WTC11 (cell line): ENCODE measurements at regions not wholly inside any gene's neighbourhood (a gene's known extent, or its start where the extent isn't known, plus 50 kb on each side); places are given as distances from the start of the nearest gene placed in this dataset.

ENCODE experiments used
- ATAC-seq: fragments of 200-7000 bp; cut with Tn5 transposase; 2 replicates; pipeline ENCODE4 v1.10.0; 2021; ENCODE audit warnings: mild to moderate bottlenecking, moderate library complexity
- CTCF ChIA-PET: fragments of 300-600 bp; sonication (Branson Sonifier 250); formaldehyde crosslinking; loops from one replicate; lab custom pipeline; 2021; ENCODE audit warnings: antibody characterized with exemption; lab: Charles Lee
- POLR2A ChIA-PET: fragments of 350-600 bp; sonication (Branson Sonifier 250); formaldehyde crosslinking; loops from one replicate; lab custom pipeline; 2021; ENCODE audit warnings: antibody characterized with exemption; lab: Charles Lee
- DNase-seq: peaks from one replicate; pipeline ENCODE4 v3.0.0; 2021; ENCODE audit warnings: low spot score
- H3K27ac Mint-ChIP-seq: 2 replicates; pipeline ENCODE4 v1.8.0; 2021; ENCODE audit warnings: mixed read lengths
- H3K27me3 Mint-ChIP-seq: 2 replicates; pipeline ENCODE4 v1.8.0; 2021; ENCODE audit warnings: low read depth, mild to moderate bottlenecking, moderate library complexity, mixed read lengths
- H3K36me3 Mint-ChIP-seq: 2 replicates; pipeline ENCODE4 v1.8.0; 2021; ENCODE audit warnings: mixed read lengths
- H3K4me1 Mint-ChIP-seq: 2 replicates; pipeline ENCODE4 v1.8.0; 2022; ENCODE audit warnings: mixed read lengths
- H3K4me3 Mint-ChIP-seq: 2 replicates; pipeline ENCODE4 v1.8.0; 2021; ENCODE audit warnings: mild to moderate bottlenecking, moderate library complexity, mixed read lengths
- H3K9me3 Mint-ChIP-seq: 2 replicates; pipeline ENCODE4 v1.8.0; 2021; ENCODE audit warnings: mixed read lengths
- CDX4 ChIP-seq: fragments of 250-450 bp; sonication (Bioruptor Pico); IDR thresholded peaks from 2 replicates; pipeline ENCODE4 v1.9.0; 2021; ENCODE audit warnings: moderate library complexity, mild to moderate bottlenecking, inconsistent platforms, borderline replicate concordance
- CREB1 ChIP-seq: sonication (generic); formaldehyde crosslinking; IDR thresholded peaks from 2 replicates; pipeline ENCODE4 v1.8.0; 2023; ENCODE audit warnings: mild to moderate bottlenecking, missing genetic modification reagents
- ELF4 ChIP-seq: sonication (generic); formaldehyde crosslinking; IDR thresholded peaks from 2 replicates; pipeline ENCODE4 v1.8.1; 2022; ENCODE audit warnings: low read depth, mild to moderate bottlenecking, moderate library complexity, missing genetic modification reagents
- ESRRA ChIP-seq: sonication (generic); formaldehyde crosslinking; IDR thresholded peaks from 2 replicates; pipeline ENCODE4 v1.8.1; 2022; ENCODE audit warnings: mild to moderate bottlenecking, missing genetic modification reagents, borderline replicate concordance
- GRHL2 ChIP-seq: fragments of 250-450 bp; sonication (Bioruptor Pico); IDR thresholded peaks from 2 replicates; pipeline ENCODE4 v1.8.0; 2022; ENCODE audit warnings: mild to moderate bottlenecking, moderate library complexity; ENCODE audit not compliant: insufficient replicate concordance, severe bottlenecking
- GTF2I ChIP-seq: fragments of 250-450 bp; sonication (Bioruptor Pico); conservative IDR thresholded peaks from 2 replicates; pipeline ENCODE4 v1.4.0; 2021; ENCODE audit warnings: mild to moderate bottlenecking
- NFYB ChIP-seq: sonication (generic); formaldehyde crosslinking; conservative IDR thresholded peaks from 2 replicates; pipeline ENCODE4 v1.8.0; 2022; ENCODE audit warnings: low read depth, missing genetic modification reagents
- NR3C1 ChIP-seq: sonication (generic); formaldehyde crosslinking; conservative IDR thresholded peaks from 2 replicates; pipeline ENCODE4 v1.8.1; 2023; ENCODE audit warnings: low read depth, mild to moderate bottlenecking, missing genetic modification reagents
- OVOL2 ChIP-seq: fragments of 250-450 bp; sonication (Bioruptor Pico); IDR thresholded peaks from 2 replicates; pipeline ENCODE4 v1.9.0; 2021; ENCODE audit warnings: mild to moderate bottlenecking, borderline replicate concordance
- RORB ChIP-seq: fragments of 250-450 bp; sonication (Bioruptor Pico); IDR thresholded peaks from 2 replicates; pipeline ENCODE4 v1.9.0; 2021; ENCODE audit warnings: mild to moderate bottlenecking
- SP1 ChIP-seq: sonication (generic); formaldehyde crosslinking; conservative IDR thresholded peaks from 2 replicates; pipeline ENCODE4 v1.8.1; 2022; ENCODE audit warnings: missing genetic modification reagents
- TP53 ChIP-seq: sonication (generic); formaldehyde crosslinking; IDR thresholded peaks from 2 replicates; pipeline ENCODE4 v1.8.1; 2023; ENCODE audit warnings: mild to moderate bottlenecking, missing genetic modification reagents
- ZNF219 ChIP-seq: sonication (generic); formaldehyde crosslinking; IDR thresholded peaks from 2 replicates; pipeline ENCODE4 v1.8.0; 2023; ENCODE audit warnings: missing genetic modification reagents, mild to moderate bottlenecking, borderline replicate concordance
- ZNF232 ChIP-seq: sonication (generic); formaldehyde crosslinking; IDR thresholded peaks from 2 replicates; pipeline ENCODE4 v1.8.0; 2022; ENCODE audit warnings: mild to moderate bottlenecking, missing genetic modification reagents
- ZNF396 ChIP-seq: fragments of 250-450 bp; sonication (Bioruptor Pico); IDR thresholded peaks from 2 replicates; pipeline ENCODE4 v1.8.0; 2021; ENCODE audit warnings: mild to moderate bottlenecking, moderate library complexity, borderline replicate concordance
- ZNF671 ChIP-seq: fragments of 250-450 bp; sonication (Bioruptor Pico); IDR thresholded peaks from 2 replicates; pipeline ENCODE4 v1.8.0; 2021; ENCODE audit warnings: mild to moderate bottlenecking
- TF ChIP-seq, protein P1 (sequence below): sonication (generic); formaldehyde crosslinking; IDR thresholded peaks from 2 replicates; pipeline ENCODE4 v1.8.0; 2023; ENCODE audit warnings: missing genetic modification reagents, mild to moderate bottlenecking, borderline replicate concordance
- TF ChIP-seq, protein P2 (sequence below): sonication (generic); formaldehyde crosslinking; IDR thresholded peaks from 2 replicates; pipeline ENCODE4 v1.8.0; 2022; ENCODE audit warnings: mild to moderate bottlenecking, missing genetic modification reagents
- TF ChIP-seq, protein P3 (sequence below): sonication (generic); formaldehyde crosslinking; IDR thresholded peaks from 2 replicates; pipeline ENCODE4 v1.8.1; 2022; ENCODE audit warnings: mild to moderate bottlenecking, moderate library complexity, missing genetic modification reagents
- TF ChIP-seq, protein P4 (sequence below): fragments of 250-450 bp; sonication (Bioruptor Pico); conservative IDR thresholded peaks from 2 replicates; pipeline ENCODE4 v1.9.0; 2021; ENCODE audit warnings: mild to moderate bottlenecking

- Mint-ChIP-seq H3K36me3 (peaks cover 6% of the 10 kb centered on the region), H3K27me3 (no peaks in the 10 kb centered on the region)
- CTCF ChIA-PET: no interaction called here
- TF ChIP-seq CDX4 (CRISPR knock-in tag) (no peak), ZNF396 (CRISPR knock-in tag) (no peak), ZNF671 (CRISPR knock-in tag) (no peak), NR3C1 (CRISPR knock-in tag) (no peak), ZNF232 (no peak), ESRRA (CRISPR knock-in tag) (no peak), SP1 (CRISPR knock-in tag) (no peak), GTF2I (CRISPR knock-in tag) (no peak)
- TF ChIP-seq, protein P1, sequence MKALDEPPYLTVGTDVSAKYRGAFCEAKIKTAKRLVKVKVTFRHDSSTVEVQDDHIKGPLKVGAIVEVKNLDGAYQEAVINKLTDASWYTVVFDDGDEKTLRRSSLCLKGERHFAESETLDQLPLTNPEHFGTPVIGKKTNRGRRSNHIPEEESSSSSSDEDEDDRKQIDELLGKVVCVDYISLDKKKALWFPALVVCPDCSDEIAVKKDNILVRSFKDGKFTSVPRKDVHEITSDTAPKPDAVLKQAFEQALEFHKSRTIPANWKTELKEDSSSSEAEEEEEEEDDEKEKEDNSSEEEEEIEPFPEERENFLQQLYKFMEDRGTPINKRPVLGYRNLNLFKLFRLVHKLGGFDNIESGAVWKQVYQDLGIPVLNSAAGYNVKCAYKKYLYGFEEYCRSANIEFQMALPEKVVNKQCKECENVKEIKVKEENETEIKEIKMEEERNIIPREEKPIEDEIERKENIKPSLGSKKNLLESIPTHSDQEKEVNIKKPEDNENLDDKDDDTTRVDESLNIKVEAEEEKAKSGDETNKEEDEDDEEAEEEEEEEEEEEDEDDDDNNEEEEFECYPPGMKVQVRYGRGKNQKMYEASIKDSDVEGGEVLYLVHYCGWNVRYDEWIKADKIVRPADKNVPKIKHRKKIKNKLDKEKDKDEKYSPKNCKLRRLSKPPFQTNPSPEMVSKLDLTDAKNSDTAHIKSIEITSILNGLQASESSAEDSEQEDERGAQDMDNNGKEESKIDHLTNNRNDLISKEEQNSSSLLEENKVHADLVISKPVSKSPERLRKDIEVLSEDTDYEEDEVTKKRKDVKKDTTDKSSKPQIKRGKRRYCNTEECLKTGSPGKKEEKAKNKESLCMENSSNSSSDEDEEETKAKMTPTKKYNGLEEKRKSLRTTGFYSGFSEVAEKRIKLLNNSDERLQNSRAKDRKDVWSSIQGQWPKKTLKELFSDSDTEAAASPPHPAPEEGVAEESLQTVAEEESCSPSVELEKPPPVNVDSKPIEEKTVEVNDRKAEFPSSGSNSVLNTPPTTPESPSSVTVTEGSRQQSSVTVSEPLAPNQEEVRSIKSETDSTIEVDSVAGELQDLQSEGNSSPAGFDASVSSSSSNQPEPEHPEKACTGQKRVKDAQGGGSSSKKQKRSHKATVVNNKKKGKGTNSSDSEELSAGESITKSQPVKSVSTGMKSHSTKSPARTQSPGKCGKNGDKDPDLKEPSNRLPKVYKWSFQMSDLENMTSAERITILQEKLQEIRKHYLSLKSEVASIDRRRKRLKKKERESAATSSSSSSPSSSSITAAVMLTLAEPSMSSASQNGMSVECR: no peak
- TF ChIP-seq, protein P2, sequence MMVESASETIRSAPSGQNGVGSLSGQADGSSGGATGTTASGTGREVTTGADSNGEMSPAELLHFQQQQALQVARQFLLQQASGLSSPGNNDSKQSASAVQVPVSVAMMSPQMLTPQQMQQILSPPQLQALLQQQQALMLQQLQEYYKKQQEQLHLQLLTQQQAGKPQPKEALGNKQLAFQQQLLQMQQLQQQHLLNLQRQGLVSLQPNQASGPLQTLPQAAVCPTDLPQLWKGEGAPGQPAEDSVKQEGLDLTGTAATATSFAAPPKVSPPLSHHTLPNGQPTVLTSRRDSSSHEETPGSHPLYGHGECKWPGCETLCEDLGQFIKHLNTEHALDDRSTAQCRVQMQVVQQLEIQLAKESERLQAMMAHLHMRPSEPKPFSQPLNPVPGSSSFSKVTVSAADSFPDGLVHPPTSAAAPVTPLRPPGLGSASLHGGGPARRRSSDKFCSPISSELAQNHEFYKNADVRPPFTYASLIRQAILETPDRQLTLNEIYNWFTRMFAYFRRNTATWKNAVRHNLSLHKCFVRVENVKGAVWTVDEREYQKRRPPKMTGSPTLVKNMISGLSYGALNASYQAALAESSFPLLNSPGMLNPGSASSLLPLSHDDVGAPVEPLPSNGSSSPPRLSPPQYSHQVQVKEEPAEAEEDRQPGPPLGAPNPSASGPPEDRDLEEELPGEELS: no peak
- TF ChIP-seq, all 79 proteins: peak for 0
- Mint-ChIP-seq H3K4me3 (no peak overlapping the region), H3K27ac (no peak overlapping the region), H3K4me1 (no peaks in the 10 kb centered on the region), H3K9me3 (peaks cover 9% of the 10 kb centered on the region; the same call in 1 of the 2 replicates)
- DNase-seq (no peak), ATAC-seq (no peak)
- POLR2A ChIA-PET: no interaction called here
These were observed 56.1 kb upstream of the DLGAP1 start for GRCh38 chr18:4511166-4511565.

DNA sequence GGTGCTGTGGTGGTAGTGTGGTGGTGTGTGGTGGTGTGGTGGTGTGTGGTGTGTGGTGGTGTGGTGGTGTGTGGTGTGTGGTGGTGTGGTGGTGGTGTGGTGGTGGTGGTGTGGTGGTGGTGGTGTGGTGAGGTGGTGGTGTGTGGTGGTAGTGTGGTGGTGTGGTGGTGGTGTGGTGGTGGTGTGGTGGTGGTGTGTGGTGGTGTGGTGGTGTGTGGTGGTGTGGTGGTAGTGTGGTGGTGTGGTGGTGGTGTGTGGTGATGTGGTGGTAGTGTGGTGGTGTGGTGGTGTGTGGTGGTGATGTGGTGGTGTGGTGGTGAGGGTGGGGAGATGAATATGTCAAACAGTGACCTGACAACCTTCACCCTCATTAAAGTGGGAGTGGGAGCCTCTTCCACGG lies 55.6 kb upstream of the DLGAP1 start:
- TF ChIP-seq, protein P3, sequence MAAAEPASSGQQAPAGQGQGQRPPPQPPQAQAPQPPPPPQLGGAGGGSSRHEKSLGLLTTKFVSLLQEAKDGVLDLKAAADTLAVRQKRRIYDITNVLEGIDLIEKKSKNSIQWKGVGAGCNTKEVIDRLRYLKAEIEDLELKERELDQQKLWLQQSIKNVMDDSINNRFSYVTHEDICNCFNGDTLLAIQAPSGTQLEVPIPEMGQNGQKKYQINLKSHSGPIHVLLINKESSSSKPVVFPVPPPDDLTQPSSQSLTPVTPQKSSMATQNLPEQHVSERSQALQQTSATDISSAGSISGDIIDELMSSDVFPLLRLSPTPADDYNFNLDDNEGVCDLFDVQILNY (CRISPR knock-in tag): no peak
- TF ChIP-seq NFYB: no peak
- DNase-seq (no peak), ATAC-seq (no peak)
- no peaks in the 10 kb centered on the region for H3K27me3 Mint-ChIP-seq
- no peak overlapping the region for H3K4me3 Mint-ChIP-seq
- H3K9me3 Mint-ChIP-seq: peaks cover 9% of the 10 kb centered on the region; the same call in 1 of the 2 replicates
- POLR2A ChIA-PET: no interaction called here
- H3K27ac Mint-ChIP-seq: no peak overlapping the region
- H3K4me1 Mint-ChIP-seq: no peaks in the 10 kb centered on the region
- peaks cover 6% of the 10 kb centered on the region for H3K36me3 Mint-ChIP-seq
- CTCF ChIA-PET: no interaction called here

GRCh38 chr18:4510160-4510559 lies 55.1 kb upstream of the DLGAP1 start:
- ATAC-seq: no peak
- DNase-seq: no peak
- CTCF ChIA-PET: no interaction called here
- TF ChIP-seq ZNF219 (CRISPR knock-in tag): no peak
- no peak for TF ChIP-seq OVOL2 (CRISPR knock-in tag)
- TF ChIP-seq, protein P4, sequence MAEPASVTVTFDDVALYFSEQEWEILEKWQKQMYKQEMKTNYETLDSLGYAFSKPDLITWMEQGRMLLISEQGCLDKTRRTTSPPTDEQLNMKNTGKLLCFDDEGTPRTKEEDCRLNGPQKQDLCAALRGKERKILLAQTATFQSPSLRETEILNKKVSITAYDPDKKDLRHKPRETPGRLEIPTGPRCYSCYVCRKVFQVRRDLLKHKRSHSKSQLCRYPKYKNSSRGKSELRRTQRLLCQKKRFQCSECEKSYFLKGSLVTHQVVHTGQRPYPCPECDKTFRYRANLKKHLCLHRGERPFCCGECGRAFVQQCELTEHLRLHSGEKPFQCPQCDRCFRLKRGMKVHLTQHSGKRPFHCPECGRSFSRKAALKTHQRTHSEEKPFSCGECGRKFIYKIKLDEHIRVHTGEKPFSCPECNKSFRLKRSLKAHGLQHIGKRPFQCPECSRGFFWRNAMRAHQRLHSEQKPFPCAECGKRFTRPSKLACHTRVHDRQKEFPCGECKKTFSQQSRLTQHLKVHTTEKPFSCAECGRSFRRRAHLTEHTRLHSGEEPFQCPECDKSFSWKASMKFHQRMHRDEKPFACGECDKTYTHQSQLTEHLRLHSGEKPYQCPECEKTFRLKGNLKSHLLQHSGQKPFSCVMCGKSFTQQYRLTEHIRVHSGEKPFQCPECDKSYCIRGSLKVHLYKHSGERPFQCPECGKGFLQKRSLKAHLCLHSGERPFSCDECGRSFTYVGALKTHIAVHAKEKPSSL (CRISPR knock-in tag): no peak
- no peak for TF ChIP-seq TP53 (CRISPR knock-in tag)
- no peak for TF ChIP-seq CREB1 (CRISPR knock-in tag)
- TF ChIP-seq ELF4 (CRISPR knock-in tag): no peak
- TF ChIP-seq RORB (CRISPR knock-in tag): no peak
- TF ChIP-seq GRHL2 (CRISPR knock-in tag): no peak
- TF ChIP-seq, all 79 proteins: peak for 0
- Mint-ChIP-seq H3K4me3 (no peak overlapping the region), H3K36me3 (peaks cover 6% of the 10 kb centered on the region), H3K9me3 (peaks cover 9% of the 10 kb centered on the region; the same call in 1 of the 2 replicates), H3K4me1 (no peaks in the 10 kb centered on the region), H3K27ac (no peak overlapping the region), H3K27me3 (no peaks in the 10 kb centered on the region)
- POLR2A ChIA-PET: no interaction called here
